K562 (cell line): ENCODE measurements at regions not wholly inside any gene's neighbourhood (a gene's known extent, or its start where the extent isn't known, plus 50 kb on each side); places are given as distances from the start of the nearest gene placed in this dataset.

Experiments used
- CBFB ChIP-seq: sonication (generic); formaldehyde crosslinking; IDR thresholded peaks from 2 replicates; pipeline ENCODE4 v1.4.0; 2020; ENCODE audit warnings: mild to moderate bottlenecking, missing genetic modification reagents
- POLR2A ChIP-seq: fragments of 450-650 bp; conservative IDR thresholded peaks from 2 replicates; pipeline ENCODE4 v1.6.1; 2016
- PTBP1 ChIP-seq: fragments of 200-400 bp; formaldehyde crosslinking; IDR thresholded peaks from 2 replicates; pipeline ENCODE4 v1.6.1; 2017; ENCODE audit warnings: low read depth, low read length

GRCh38 chr3:105040026-105040622, 326.6 kb upstream of the ALCAM start:
- no peak for TF ChIP-seq POLR2A
- TF ChIP-seq PTBP1, result no peak
- TF ChIP-seq CBFB (CRISPR knock-in tag), result no peak
